ENCODE measurements at regions not wholly inside any gene's neighbourhood (a gene's known extent, or its start where the extent isn't known, plus 50 kb on each side); places are given as distances from the start of the nearest gene placed in this dataset.

DNA sequence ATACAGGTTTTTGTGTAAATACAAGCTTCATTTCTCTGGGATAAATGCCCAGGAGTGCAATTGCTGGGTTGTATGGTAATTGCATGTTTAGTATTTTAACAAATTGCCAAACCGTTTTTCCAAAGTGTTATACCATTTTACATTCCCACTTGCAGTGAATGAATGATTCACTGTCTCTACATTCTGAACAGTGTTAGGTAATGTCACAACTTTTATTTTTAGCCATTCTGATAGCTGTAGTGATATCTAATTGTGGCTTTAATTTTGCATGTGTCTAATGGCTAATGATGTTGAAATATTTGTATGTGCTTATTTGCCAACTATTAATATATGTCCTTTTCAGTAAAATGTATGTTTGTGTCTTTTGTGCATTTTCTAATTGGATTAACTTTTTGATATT lies 156.9 kb upstream of the CES5A start:
- no peak overlapping the region for H2BK12ac ChIP-seq (ENCODE audit: low read length)
- H3K27me3 ChIP-seq (ENCODE audit: insufficient read depth, low read length): no peaks in the 10 kb centered on the region
- H3K79me2 ChIP-seq (ENCODE audit: control insufficient read depth, insufficient read depth, low read length, poor library complexity): no peaks in the 10 kb centered on the region
- no peak overlapping the region for H2AFZ ChIP-seq (ENCODE audit: insufficient read depth, low read length, poor library complexity)
- H3K4me1 ChIP-seq (ENCODE audit: control insufficient read depth in 1 of 2, insufficient read depth in 2 of 2, low read length in 2 of 2): no peaks in the 10 kb centered on the region
- H3K18ac ChIP-seq (ENCODE audit: low read length): no peak overlapping the region
- H2BK120ac ChIP-seq (ENCODE audit: insufficient read depth, low read length, poor library complexity): no peak overlapping the region
- H4K8ac ChIP-seq (ENCODE audit: low read depth, low read length): no peak overlapping the region
- no peak overlapping the region for H4K91ac ChIP-seq (ENCODE audit: low read depth, low read length)
- H3K14ac ChIP-seq (ENCODE audit: low read length): no peak overlapping the region
- H2AK5ac ChIP-seq (ENCODE audit: low read length): no peak overlapping the region
- DNase-seq: no peak
- H3K4me2 ChIP-seq (ENCODE audit: low read length): no peak overlapping the region
- H3K4ac ChIP-seq (ENCODE audit: low read depth, low read length): no peak overlapping the region
- no peak overlapping the region for H3K4me3 ChIP-seq (ENCODE audit: low read depth, low read length)
- no peaks in the 10 kb centered on the region for H3K36me3 ChIP-seq (ENCODE audit: control insufficient read depth in 1 of 2, insufficient read depth in 2 of 2, low read length in 2 of 2)
- H3K9me3 ChIP-seq (ENCODE audit: insufficient read depth, low read depth, low read length): no peaks in the 10 kb centered on the region
- no peak overlapping the region for H3K9ac ChIP-seq (ENCODE audit: low read length)
- no peak overlapping the region for H4K12ac ChIP-seq (ENCODE audit: low read depth, low read length)
- H2BK5ac ChIP-seq (ENCODE audit: low read depth, low read length, poor library complexity): no peak overlapping the region
- no peak overlapping the region for H3K27ac ChIP-seq (ENCODE audit: low read depth, low read length)
- no peaks in the 10 kb centered on the region for H3K79me1 ChIP-seq (ENCODE audit: low read length)
- H3K23ac ChIP-seq (ENCODE audit: low read length): no peak overlapping the region
- WGBS (ENCODE audit: extremely low coverage, insufficient coverage, insufficient read length): no CpG with 5 or more reads among the region's 1 CpG

DNA sequence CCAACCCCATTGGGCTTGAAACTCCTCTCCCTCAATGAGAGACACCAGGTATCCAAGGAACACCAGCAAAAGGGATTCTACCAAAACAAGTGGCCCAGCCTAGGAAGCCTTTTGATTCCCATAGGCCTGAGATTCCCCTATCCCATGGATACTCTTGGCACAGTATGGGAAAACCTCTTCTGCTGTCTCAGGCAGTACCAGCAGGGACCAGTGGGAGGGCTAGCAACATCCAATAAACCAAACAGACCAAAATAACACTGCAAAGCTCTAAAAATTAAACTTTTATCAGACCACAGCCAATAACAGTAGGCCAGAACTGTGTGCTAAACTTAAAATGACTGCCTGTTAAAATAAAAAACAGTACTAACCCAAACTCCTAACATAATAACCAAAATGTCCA lies 153.9 kb upstream of the CES5A start:
- no peaks in the 10 kb centered on the region for H3K79me1 ChIP-seq (ENCODE audit: low read length)
- no peak overlapping the region for H3K14ac ChIP-seq (ENCODE audit: low read length)
- no peaks in the 10 kb centered on the region for H3K4me1 ChIP-seq (ENCODE audit: control insufficient read depth in 1 of 2, insufficient read depth in 2 of 2, low read length in 2 of 2)
- no peak overlapping the region for H3K4ac ChIP-seq (ENCODE audit: low read depth, low read length)
- no peak overlapping the region for H2BK120ac ChIP-seq (ENCODE audit: insufficient read depth, low read length, poor library complexity)
- no peak overlapping the region for H2BK12ac ChIP-seq (ENCODE audit: low read length)
- no peak overlapping the region for H2BK5ac ChIP-seq (ENCODE audit: low read depth, low read length, poor library complexity)
- H4K8ac ChIP-seq (ENCODE audit: low read depth, low read length): no peak overlapping the region
- no peaks in the 10 kb centered on the region for H3K36me3 ChIP-seq (ENCODE audit: control insufficient read depth in 1 of 2, insufficient read depth in 2 of 2, low read length in 2 of 2)
- H4K91ac ChIP-seq (ENCODE audit: low read depth, low read length): no peak overlapping the region
- H3K9ac ChIP-seq (ENCODE audit: low read length): no peak overlapping the region
- H3K23ac ChIP-seq (ENCODE audit: low read length): no peak overlapping the region
- H3K4me2 ChIP-seq (ENCODE audit: low read length): no peak overlapping the region
- no peak overlapping the region for H2AK5ac ChIP-seq (ENCODE audit: low read length)
- H3K27me3 ChIP-seq (ENCODE audit: insufficient read depth, low read length): no peaks in the 10 kb centered on the region
- H4K12ac ChIP-seq (ENCODE audit: low read depth, low read length): no peak overlapping the region
- no peak overlapping the region for H3K18ac ChIP-seq (ENCODE audit: low read length)
- no peak overlapping the region for H3K4me3 ChIP-seq (ENCODE audit: low read depth, low read length)
- H3K27ac ChIP-seq (ENCODE audit: low read depth, low read length): no peak overlapping the region
- H3K9me3 ChIP-seq (ENCODE audit: insufficient read depth, low read depth, low read length): no peaks in the 10 kb centered on the region
- no peaks in the 10 kb centered on the region for H3K79me2 ChIP-seq (ENCODE audit: control insufficient read depth, insufficient read depth, low read length, poor library complexity)
- no peak overlapping the region for H2AFZ ChIP-seq (ENCODE audit: insufficient read depth, low read length, poor library complexity)
- no peak for DNase-seq

DNA sequence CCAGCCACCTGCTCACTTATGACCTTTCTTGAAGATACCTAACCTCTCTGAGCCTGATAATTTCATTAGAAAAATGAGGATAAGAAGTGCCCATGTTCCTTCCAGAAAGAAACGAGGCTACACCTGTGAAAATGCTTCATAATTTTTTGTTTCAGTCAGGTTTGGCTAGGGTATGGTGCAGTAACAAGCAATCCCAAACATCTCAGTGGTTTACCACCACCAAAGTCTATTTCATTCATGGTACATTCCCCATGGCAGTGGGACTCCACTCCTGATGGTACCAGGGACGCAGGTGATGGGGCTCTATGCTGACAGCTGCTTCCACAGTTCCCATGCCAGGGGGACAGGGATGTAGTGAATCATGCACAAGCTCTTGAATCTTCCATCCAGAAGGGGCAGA lies 147.6 kb upstream of the CES5A start:
- Histone ChIP-seq H3K9ac (ENCODE audit: low read length) (no peak overlapping the region), H2BK5ac (ENCODE audit: low read depth, low read length, poor library complexity) (no peak overlapping the region), H3K14ac (ENCODE audit: low read length) (no peak overlapping the region), H3K9me3 (ENCODE audit: insufficient read depth, low read depth, low read length) (peaks cover 2% of the 10 kb centered on the region), H2BK120ac (ENCODE audit: insufficient read depth, low read length, poor library complexity) (no peak overlapping the region), H3K23ac (ENCODE audit: low read length) (no peak overlapping the region), H2AK5ac (ENCODE audit: low read length) (no peak overlapping the region), H2AFZ (ENCODE audit: insufficient read depth, low read length, poor library complexity) (no peak overlapping the region), H3K4ac (ENCODE audit: low read depth, low read length) (no peak overlapping the region), H3K79me1 (ENCODE audit: low read length) (no peaks in the 10 kb centered on the region), H3K4me2 (ENCODE audit: low read length) (no peak overlapping the region), H3K4me1 (ENCODE audit: control insufficient read depth in 1 of 2, insufficient read depth in 2 of 2, low read length in 2 of 2) (no peaks in the 10 kb centered on the region), H3K36me3 (ENCODE audit: control insufficient read depth in 1 of 2, insufficient read depth in 2 of 2, low read length in 2 of 2) (no peaks in the 10 kb centered on the region), H3K27ac (ENCODE audit: low read depth, low read length) (no peak overlapping the region), H2BK12ac (ENCODE audit: low read length) (no peak overlapping the region), H3K79me2 (ENCODE audit: control insufficient read depth, insufficient read depth, low read length, poor library complexity) (no peaks in the 10 kb centered on the region), H4K91ac (ENCODE audit: low read depth, low read length) (no peak overlapping the region), H3K4me3 (ENCODE audit: low read depth, low read length) (no peak overlapping the region), H3K27me3 (ENCODE audit: insufficient read depth, low read length) (no peaks in the 10 kb centered on the region), H4K8ac (ENCODE audit: low read depth, low read length) (no peak overlapping the region), H3K18ac (ENCODE audit: low read length) (no peak overlapping the region), H4K12ac (ENCODE audit: low read depth, low read length) (no peak overlapping the region)
- DNase-seq: no peak
- WGBS (ENCODE audit: extremely low coverage, insufficient coverage, insufficient read length): no CpG with 5 or more reads among the region's 2 CpGs

DNA sequence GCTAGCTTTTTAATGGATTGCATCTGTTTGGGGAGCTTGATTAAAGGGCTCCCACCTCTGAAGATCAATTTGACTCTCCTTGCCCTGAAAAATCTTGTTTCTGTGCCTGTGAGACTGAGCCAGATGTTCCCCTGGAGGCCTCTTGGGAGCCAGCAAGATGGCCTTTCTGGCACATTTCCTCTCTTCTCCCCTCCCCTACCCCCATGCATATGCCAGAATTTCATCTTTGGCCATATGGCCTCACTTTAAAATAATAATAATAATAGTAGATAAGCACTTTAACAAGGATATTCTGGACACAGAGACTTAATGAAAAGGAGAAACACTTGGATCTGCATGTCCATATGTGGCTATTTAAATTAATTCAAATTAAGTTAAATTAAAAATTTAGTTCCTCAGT lies 144.1 kb upstream of the CES5A start:
- H3K9ac ChIP-seq (ENCODE audit: low read length): no peak overlapping the region
- H3K36me3 ChIP-seq (ENCODE audit: control insufficient read depth in 1 of 2, insufficient read depth in 2 of 2, low read length in 2 of 2): no peaks in the 10 kb centered on the region
- no peak for DNase-seq
- H3K79me1 ChIP-seq (ENCODE audit: low read length): no peaks in the 10 kb centered on the region
- no peak overlapping the region for H2BK120ac ChIP-seq (ENCODE audit: insufficient read depth, low read length, poor library complexity)
- no peak overlapping the region for H3K14ac ChIP-seq (ENCODE audit: low read length)
- no peaks in the 10 kb centered on the region for H3K79me2 ChIP-seq (ENCODE audit: control insufficient read depth, insufficient read depth, low read length, poor library complexity)
- H3K27ac ChIP-seq (ENCODE audit: low read depth, low read length): no peak overlapping the region
- H2AK5ac ChIP-seq (ENCODE audit: low read length): no peak overlapping the region
- H3K4ac ChIP-seq (ENCODE audit: low read depth, low read length): no peak overlapping the region
- no peak overlapping the region for H2BK12ac ChIP-seq (ENCODE audit: low read length)
- H3K4me1 ChIP-seq (ENCODE audit: control insufficient read depth in 1 of 2, insufficient read depth in 2 of 2, low read length in 2 of 2): no peaks in the 10 kb centered on the region
- H2AFZ ChIP-seq (ENCODE audit: insufficient read depth, low read length, poor library complexity): no peak overlapping the region
- H4K12ac ChIP-seq (ENCODE audit: low read depth, low read length): no peak overlapping the region
- H3K23ac ChIP-seq (ENCODE audit: low read length): no peak overlapping the region
- no peak overlapping the region for H4K8ac ChIP-seq (ENCODE audit: low read depth, low read length)
- H3K27me3 ChIP-seq (ENCODE audit: insufficient read depth, low read length): no peaks in the 10 kb centered on the region
- no peak overlapping the region for H3K4me2 ChIP-seq (ENCODE audit: low read length)
- H3K9me3 ChIP-seq (ENCODE audit: insufficient read depth, low read depth, low read length): peaks cover 2% of the 10 kb centered on the region
- no peak overlapping the region for H4K91ac ChIP-seq (ENCODE audit: low read depth, low read length)
- H3K4me3 ChIP-seq (ENCODE audit: low read depth, low read length): no peak overlapping the region
- no peak overlapping the region for H2BK5ac ChIP-seq (ENCODE audit: low read depth, low read length, poor library complexity)
- H3K18ac ChIP-seq (ENCODE audit: low read length): no peak overlapping the region

Data from trophoblast cell (in vitro differentiated cells and primary cell).